ENCODE measurements at regions not wholly inside any gene's neighbourhood (a gene's known extent, or its start where the extent isn't known, plus 50 kb on each side); places are given as distances from the start of the nearest gene placed in this dataset.

GRCh38 chr2:195582188-195582587 lies 74.8 kb upstream of the SLC39A10 start:
- TF ChIP-seq CTCF (IDR thresholded peaks at IDR 0.05) (no peak), YY1 (IDR thresholded peaks at IDR 0.05; ENCODE audit: low read depth) (no peak), FOXM1 (IDR thresholded peaks at IDR 0.05; ENCODE audit: low read depth) (no peak)
